ENCODE measurements at regions not wholly inside any gene's neighbourhood (a gene's known extent, or its start where the extent isn't known, plus 50 kb on each side); places are given as distances from the start of the nearest gene placed in this dataset.
"Not testable (repeated sequence)": the region's sequence is repeated elsewhere in the genome, so short reads cannot be mapped to it uniquely, and the experiment has no call there.

- peaks cover 28% of the 10 kb centered on the region for H3K4me1 ChIP-seq (ENCODE audit: control insufficient read depth, insufficient read depth, low read length)
- no peaks in the 10 kb centered on the region for H3K27me3 ChIP-seq (ENCODE audit: control insufficient read depth, insufficient read depth, low read length)
- H3K4me2 ChIP-seq (ENCODE audit: low read length): peak overlapping the region; percentile 79
- peak overlapping the region; percentile 35 for H3K4me3 ChIP-seq (ENCODE audit: low read length)
- no peaks in the 10 kb centered on the region for H3K9me3 ChIP-seq (replicated peaks; ENCODE audit: low read length)
- H3K9ac ChIP-seq (ENCODE audit: low read depth, low read length): peak overlapping the region; percentile 87
- no peaks in the 10 kb centered on the region for H3K36me3 ChIP-seq (ENCODE audit: insufficient read depth, low read length)
Measured at GRCh38 chr11:23897453-23898286, 599.2 kb upstream of the LUZP2 start.

DNA sequence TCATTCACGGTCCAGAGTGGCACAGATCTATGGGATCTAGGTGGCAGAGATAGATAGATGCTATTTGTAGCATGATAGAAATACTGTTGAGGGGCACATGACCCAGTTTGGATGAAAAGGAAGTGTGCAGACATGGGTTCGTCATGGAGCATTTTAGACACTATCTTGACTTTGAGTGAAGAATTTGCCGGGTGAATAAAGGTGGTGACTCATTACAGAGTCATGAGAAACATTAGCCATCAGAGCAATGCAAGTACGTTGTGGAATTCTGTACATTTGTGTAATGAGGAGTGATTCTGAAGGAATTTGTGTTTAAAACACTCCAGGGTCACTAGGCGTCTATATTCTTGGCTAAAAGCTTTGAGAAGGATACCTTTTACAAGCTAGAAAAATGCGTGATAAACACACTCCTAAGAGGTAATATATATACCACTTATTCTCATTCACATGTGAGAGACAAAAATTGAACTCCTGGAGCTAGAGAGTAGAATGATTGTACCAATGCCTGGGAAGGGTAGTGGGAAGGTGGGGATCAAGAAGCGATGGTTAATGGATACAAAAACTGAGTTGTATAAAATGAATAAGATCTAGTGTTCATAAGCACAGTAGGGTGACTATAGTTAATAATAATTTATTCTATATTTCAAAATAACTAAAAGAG is 593.7 kb upstream of the LUZP2 start:
- Histone ChIP-seq H3K9me3 (replicated peaks; ENCODE audit: low read length) (no peaks in the 10 kb centered on the region), H3K9ac (ENCODE audit: low read depth, low read length) (peak overlapping the region; percentile 65), H3K4me3 (ENCODE audit: low read length) (no peak overlapping the region), H3K4me2 (ENCODE audit: low read length) (peak overlapping the region; percentile 46), H3K4me1 (ENCODE audit: control insufficient read depth, insufficient read depth, low read length) (peaks cover 31% of the 10 kb centered on the region), H3K27me3 (ENCODE audit: control insufficient read depth, insufficient read depth, low read length) (no peaks in the 10 kb centered on the region), H3K36me3 (ENCODE audit: insufficient read depth, low read length) (no peaks in the 10 kb centered on the region)

DNA sequence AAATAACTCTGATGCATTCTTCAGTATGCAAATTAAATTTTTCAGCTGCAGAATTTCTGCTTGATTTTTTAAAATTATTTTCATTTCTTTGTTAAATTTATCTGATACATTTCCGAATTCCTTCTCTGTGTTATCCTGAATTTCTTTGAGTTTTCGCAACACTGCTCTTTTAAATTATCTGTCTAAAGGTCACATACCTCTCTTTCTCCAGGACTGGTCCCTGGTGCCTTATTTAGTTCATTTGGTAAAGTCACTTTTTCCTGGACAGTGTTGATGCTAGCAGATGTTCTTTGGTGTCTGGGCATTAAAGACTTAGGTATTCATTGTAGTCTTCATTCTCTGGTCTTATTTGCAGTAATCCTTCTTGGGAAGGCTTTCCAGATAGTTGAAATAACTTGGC is 577.4 kb upstream of the LUZP2 start:
- Histone ChIP-seq H3K4me3 (ENCODE audit: low read length) (no peak overlapping the region), H3K4me1 (ENCODE audit: control insufficient read depth, insufficient read depth, low read length) (no peaks in the 10 kb centered on the region), H3K9ac (ENCODE audit: low read depth, low read length) (no peak overlapping the region), H3K4me2 (ENCODE audit: low read length) (no peak overlapping the region), H3K36me3 (ENCODE audit: insufficient read depth, low read length) (no peaks in the 10 kb centered on the region), H3K9me3 (replicated peaks; ENCODE audit: low read length) (no peaks in the 10 kb centered on the region), H3K27me3 (ENCODE audit: control insufficient read depth, insufficient read depth, low read length) (no peaks in the 10 kb centered on the region)

DNA sequence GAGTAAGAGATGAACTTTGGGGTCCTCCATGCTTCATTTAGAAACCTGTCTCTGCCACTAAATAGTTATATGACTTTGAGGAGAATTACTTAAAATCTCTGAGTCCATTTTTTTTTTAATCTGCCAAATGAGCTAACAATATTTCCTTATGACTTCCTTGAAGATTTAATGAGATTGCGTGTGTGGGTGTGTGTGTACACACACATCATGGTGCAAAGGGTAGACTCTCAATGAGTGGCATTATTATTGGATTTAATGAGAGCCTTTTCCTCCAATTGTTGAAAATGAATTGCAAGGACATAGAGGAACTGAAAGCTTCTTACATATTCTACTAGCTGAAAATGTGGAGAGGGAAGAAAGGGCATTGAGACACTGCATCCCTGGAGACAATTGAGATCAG is 573.5 kb upstream of the LUZP2 start:
- no peak overlapping the region for H3K4me2 ChIP-seq (ENCODE audit: low read length)
- no peaks in the 10 kb centered on the region for H3K27me3 ChIP-seq (ENCODE audit: control insufficient read depth, insufficient read depth, low read length)
- H3K9me3 ChIP-seq (replicated peaks; ENCODE audit: low read length): no peaks in the 10 kb centered on the region
- H3K9ac ChIP-seq (ENCODE audit: low read depth, low read length): no peak overlapping the region
- H3K4me1 ChIP-seq (ENCODE audit: control insufficient read depth, insufficient read depth, low read length): no peaks in the 10 kb centered on the region
- no peak overlapping the region for H3K4me3 ChIP-seq (ENCODE audit: low read length)
- H3K36me3 ChIP-seq (ENCODE audit: insufficient read depth, low read length): no peaks in the 10 kb centered on the region

- H3K9ac ChIP-seq (ENCODE audit: low read depth, low read length): no peak overlapping the region
- H3K4me2 ChIP-seq (ENCODE audit: low read length): no peak overlapping the region
- no peaks in the 10 kb centered on the region for H3K9me3 ChIP-seq (replicated peaks; ENCODE audit: low read length)
- no peak overlapping the region for H3K4me3 ChIP-seq (ENCODE audit: low read length)
- H3K4me1 ChIP-seq (ENCODE audit: control insufficient read depth, insufficient read depth, low read length): no peaks in the 10 kb centered on the region
- H3K27me3 ChIP-seq (ENCODE audit: control insufficient read depth, insufficient read depth, low read length): no peaks in the 10 kb centered on the region
- H3K36me3 ChIP-seq (ENCODE audit: insufficient read depth, low read length): no peaks in the 10 kb centered on the region
Measured at GRCh38 chr11:23924226-23924625, 572.6 kb upstream of the LUZP2 start.

GRCh38 chr11:23931443-23931842 is 565.4 kb upstream of the LUZP2 start:
- no peaks in the 10 kb centered on the region for H3K36me3 ChIP-seq (ENCODE audit: insufficient read depth, low read length)
- H3K9ac ChIP-seq (ENCODE audit: low read depth, low read length): no peak overlapping the region
- no peaks in the 10 kb centered on the region for H3K4me1 ChIP-seq (ENCODE audit: control insufficient read depth, insufficient read depth, low read length)
- H3K4me3 ChIP-seq (ENCODE audit: low read length): no peak overlapping the region
- H3K27me3 ChIP-seq (ENCODE audit: control insufficient read depth, insufficient read depth, low read length): no peaks in the 10 kb centered on the region
- no peaks in the 10 kb centered on the region for H3K9me3 ChIP-seq (replicated peaks; ENCODE audit: low read length)
- H3K4me2 ChIP-seq (ENCODE audit: low read length): no peak overlapping the region

GRCh38 chr11:23932485-23932898 is 564.4 kb upstream of the LUZP2 start:
- Histone ChIP-seq H3K27me3 (ENCODE audit: control insufficient read depth, insufficient read depth, low read length) (no peaks in the 10 kb centered on the region), H3K9ac (ENCODE audit: low read depth, low read length) (no peak overlapping the region), H3K4me1 (ENCODE audit: control insufficient read depth, insufficient read depth, low read length) (no peaks in the 10 kb centered on the region), H3K9me3 (replicated peaks; ENCODE audit: low read length) (no peaks in the 10 kb centered on the region), H3K36me3 (ENCODE audit: insufficient read depth, low read length) (no peaks in the 10 kb centered on the region), H3K4me3 (ENCODE audit: low read length) (no peak overlapping the region), H3K4me2 (ENCODE audit: low read length) (no peak overlapping the region)

- no peaks in the 10 kb centered on the region for H3K4me1 ChIP-seq (ENCODE audit: control insufficient read depth, insufficient read depth, low read length)
- no peak overlapping the region for H3K4me2 ChIP-seq (ENCODE audit: low read length)
- H3K4me3 ChIP-seq (ENCODE audit: low read length): no peak overlapping the region
- H3K36me3 ChIP-seq (ENCODE audit: insufficient read depth, low read length): no peaks in the 10 kb centered on the region
- no peaks in the 10 kb centered on the region for H3K27me3 ChIP-seq (ENCODE audit: control insufficient read depth, insufficient read depth, low read length)
- no peaks in the 10 kb centered on the region for H3K9me3 ChIP-seq (replicated peaks; ENCODE audit: low read length)
- H3K9ac ChIP-seq (ENCODE audit: low read depth, low read length): no peak overlapping the region
Measured at GRCh38 chr11:23933721-23934120, 563.1 kb upstream of the LUZP2 start.

DNA sequence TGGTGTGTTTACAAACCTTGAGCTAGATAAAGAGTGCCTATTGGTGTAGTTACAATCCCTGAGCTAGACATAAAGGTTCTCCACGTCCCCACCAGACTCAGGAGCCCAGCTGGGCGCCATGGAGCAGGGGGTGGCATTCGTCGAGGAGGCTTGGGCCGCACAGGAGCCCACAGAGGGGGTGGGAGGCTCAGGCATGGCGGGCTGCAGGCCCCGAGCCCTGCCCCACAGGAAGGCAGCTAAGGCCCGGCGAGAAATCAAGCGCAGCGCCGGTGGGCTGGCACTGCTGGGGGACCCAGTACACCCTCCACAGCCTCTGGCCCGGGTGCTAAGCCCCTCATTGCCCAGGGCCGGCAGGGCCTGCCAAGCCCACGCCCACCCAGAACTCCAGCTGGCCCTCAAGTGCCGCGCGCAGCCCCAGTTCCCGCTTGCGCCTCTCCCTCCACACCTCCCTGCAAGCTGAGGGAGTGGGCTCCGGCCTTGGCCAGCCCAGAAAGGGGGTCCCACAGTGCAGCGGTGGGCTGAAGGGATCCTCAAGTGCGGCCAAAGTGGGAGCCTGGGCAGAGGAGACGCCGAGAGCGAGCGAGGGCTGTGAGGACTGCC is 562.1 kb upstream of the LUZP2 start:
- H3K9ac ChIP-seq (ENCODE audit: low read depth, low read length); H3K4me3 ChIP-seq (ENCODE audit: low read length); H3K4me2 ChIP-seq (ENCODE audit: low read length); H3K27me3 ChIP-seq (ENCODE audit: control insufficient read depth, insufficient read depth, low read length); H3K36me3 ChIP-seq (ENCODE audit: insufficient read depth, low read length); H3K9me3 ChIP-seq (replicated peaks; ENCODE audit: low read length); H3K4me1 ChIP-seq (ENCODE audit: control insufficient read depth, insufficient read depth, low read length): not testable (repeated sequence)

DNA sequence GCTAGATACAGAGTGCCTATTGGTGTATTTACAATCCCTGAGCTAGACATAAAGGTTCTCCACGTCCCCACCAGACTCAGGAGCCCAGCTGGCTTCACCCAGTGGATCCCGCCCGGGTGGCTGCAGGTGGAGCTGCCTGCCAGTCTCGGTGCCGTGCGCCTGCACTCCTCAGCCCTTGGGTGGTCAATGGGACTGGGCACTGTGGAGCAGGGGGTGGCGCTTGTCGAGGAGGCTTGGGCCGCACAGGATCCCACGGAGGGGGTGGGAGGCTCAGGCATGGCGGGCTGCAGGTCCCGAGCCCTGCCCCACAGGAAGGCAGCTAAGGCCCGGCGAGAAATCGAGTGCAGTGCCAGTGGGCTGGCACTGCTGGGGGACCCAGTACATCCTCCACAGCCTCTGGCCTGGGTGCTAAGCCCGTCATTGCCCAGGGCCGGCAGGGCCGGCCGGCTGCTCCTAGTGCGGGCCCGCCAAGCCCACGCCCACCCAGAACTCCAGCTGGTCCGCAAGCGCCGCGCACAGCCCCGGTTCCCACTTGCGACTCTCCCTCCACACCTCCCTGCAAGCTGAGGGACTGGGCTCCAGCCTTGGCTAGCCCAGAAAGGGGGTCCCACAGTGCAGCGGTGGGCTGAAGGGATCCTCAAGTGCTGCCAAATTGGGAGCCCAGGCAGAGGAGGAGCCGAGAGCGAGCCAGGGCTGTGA is 554.6 kb upstream of the LUZP2 start:
- H3K4me2 ChIP-seq (ENCODE audit: low read length); H3K4me1 ChIP-seq (ENCODE audit: control insufficient read depth, insufficient read depth, low read length); H3K9me3 ChIP-seq (replicated peaks; ENCODE audit: low read length); H3K36me3 ChIP-seq (ENCODE audit: insufficient read depth, low read length); H3K9ac ChIP-seq (ENCODE audit: low read depth, low read length); H3K4me3 ChIP-seq (ENCODE audit: low read length); H3K27me3 ChIP-seq (ENCODE audit: control insufficient read depth, insufficient read depth, low read length): not testable (repeated sequence)

DNA sequence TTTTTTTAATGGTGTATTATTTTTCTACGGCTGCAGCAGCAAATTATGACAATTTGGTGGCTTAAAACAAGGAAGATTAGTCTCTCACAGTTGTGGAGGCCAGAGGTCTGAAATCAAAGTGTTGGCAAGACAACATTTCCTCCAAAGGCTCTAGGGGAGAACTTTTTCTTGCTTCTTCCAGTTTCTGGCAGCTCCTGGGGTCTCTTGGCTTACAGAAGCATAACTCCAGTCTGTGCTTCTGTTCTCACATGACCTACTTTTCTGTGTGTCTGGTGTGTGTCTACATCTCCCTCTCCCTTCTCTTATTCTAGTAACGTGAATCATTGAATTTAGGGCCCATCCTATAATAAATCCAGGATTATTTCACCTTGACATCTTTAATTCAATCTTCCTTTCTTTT is 551.9 kb upstream of the LUZP2 start:
- Histone ChIP-seq H3K27me3 (ENCODE audit: control insufficient read depth, insufficient read depth, low read length) (no peaks in the 10 kb centered on the region), H3K36me3 (ENCODE audit: insufficient read depth, low read length) (no peaks in the 10 kb centered on the region), H3K4me1 (ENCODE audit: control insufficient read depth, insufficient read depth, low read length) (no peaks in the 10 kb centered on the region), H3K4me3 (ENCODE audit: low read length) (no peak overlapping the region), H3K4me2 (ENCODE audit: low read length) (no peak overlapping the region), H3K9me3 (replicated peaks; ENCODE audit: low read length) (no peaks in the 10 kb centered on the region), H3K9ac (ENCODE audit: low read depth, low read length) (no peak overlapping the region)

Data from skeletal muscle satellite cell (primary cell).